Fibroblast of skin of left quadriceps (primary cell): ENCODE measurements at regions not wholly inside any gene's neighbourhood (a gene's known extent, or its start where the extent isn't known, plus 50 kb on each side); places are given as distances from the start of the nearest gene placed in this dataset.

Experiments
- DNase-seq, 2 experiments: peaks; one replicate each; pipeline ENCODE4 v3.0.0-alpha.2; 2013; ENCODE audit warnings: low read depth in 2 of 2

GRCh38 chr4:127047930-127048329 lies 584.8 kb upstream of the INTU start:
- no peak for DNase-seq

DNA sequence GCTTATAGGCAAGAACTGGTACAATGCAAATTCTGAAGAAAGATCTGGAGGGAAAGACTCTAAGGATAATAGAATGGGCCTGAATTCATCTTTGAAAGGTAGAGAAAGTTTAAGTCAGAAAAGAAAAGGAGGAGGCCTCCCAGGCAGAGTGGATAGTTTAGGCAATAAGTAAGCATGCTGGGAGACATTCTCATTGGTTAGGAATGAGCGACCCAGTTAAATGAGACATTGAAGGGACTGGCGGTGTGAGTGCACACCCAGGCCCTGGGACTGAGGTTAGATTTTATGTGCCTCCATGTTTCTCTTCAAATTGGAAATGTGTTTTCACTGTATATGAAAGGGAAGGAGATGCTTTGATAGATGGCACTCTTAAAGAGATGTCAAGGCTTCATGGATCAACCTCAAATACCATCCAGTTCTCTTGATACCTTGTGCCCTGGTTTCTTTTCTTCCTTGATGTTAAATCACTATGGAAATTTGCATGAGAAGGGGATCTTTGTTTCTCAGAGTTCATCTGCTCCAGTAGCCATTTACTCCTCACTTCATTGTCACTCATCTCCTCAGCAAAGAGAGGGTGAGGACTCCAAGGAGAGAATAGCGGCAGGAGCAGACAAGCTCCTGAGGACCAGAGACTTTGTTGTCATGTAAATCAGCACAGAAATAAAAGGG lies 584.2 kb upstream of the INTU start:
- no peak for DNase-seq

- no peak for DNase-seq
Measured at GRCh38 chr4:127049526-127049925, 583.2 kb upstream of the INTU start.

GRCh38 chr4:127052742-127053141 lies 580.0 kb upstream of the INTU start:
- no peak for DNase-seq

GRCh38 chr4:127055357-127055756 lies 577.4 kb upstream of the INTU start:
- DNase-seq = no peak

- DNase-seq = no peak
Measured at GRCh38 chr4:127069675-127070074, 563.1 kb upstream of the INTU start.

GRCh38 chr4:127071443-127071842 lies 561.3 kb upstream of the INTU start:
- DNase-seq = no peak

GRCh38 chr4:127080141-127080540 lies 552.6 kb upstream of the INTU start:
- DNase-seq = no peak

- DNase-seq = no peak
Measured at GRCh38 chr4:127081041-127081440, 551.7 kb upstream of the INTU start.

GRCh38 chr4:127082986-127083385 lies 549.8 kb upstream of the INTU start:
- DNase-seq = no peak

GRCh38 chr4:127084666-127085065 lies 548.1 kb upstream of the INTU start:
- DNase-seq = peak; percentile 7 to 14

GRCh38 chr4:127097061-127097460 lies 535.7 kb upstream of the INTU start:
- no peak for DNase-seq

DNA sequence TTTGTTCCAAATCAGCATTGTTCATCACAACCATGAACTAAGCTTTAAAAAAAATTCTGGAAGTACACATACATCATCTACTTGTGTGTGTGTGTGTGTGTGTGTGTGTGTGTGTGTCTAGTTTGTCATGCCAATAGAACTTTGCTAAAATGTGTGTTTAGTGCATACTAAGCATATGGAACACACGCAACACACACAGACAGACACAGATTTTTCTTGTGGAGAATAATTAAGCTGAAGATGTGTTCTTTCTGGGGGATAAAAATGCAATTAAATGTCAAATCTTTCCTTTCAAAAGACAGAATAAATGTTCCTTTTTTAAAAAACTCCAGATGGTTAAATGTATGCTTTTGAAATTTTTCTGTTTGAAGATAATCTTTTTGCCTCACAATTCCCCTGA lies 530.4 kb upstream of the INTU start:
- no peak for DNase-seq

DNA sequence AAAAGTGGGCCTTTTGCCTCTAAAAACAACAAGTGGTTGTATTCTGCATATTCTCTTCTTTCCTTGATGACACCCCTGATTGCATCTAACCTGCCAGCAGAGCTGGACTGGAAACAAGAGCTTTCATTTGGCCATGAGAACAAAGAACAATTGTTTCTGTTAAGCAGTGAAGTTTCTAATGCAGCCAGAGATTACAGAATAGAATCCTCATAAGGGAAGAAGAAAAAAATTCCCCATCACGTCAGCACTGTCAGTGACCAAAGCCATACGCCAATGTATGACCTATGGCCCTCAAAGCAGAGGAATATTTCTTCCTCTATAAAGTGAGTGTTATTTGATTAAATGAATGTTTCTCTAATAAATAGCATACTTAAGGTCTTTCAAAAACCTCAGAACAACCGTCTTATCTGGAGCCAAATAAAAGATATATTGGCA lies 529.1 kb upstream of the INTU start:
- DNase-seq = no peak

GRCh38 chr4:127113844-127114362 lies 518.9 kb upstream of the INTU start:
- no peak for DNase-seq

GRCh38 chr4:127118681-127119080 lies 514.1 kb upstream of the INTU start:
- no peak for DNase-seq

- DNase-seq = peak; percentile 39 to 44
Measured at GRCh38 chr4:127120441-127121090, 512.2 kb upstream of the INTU start.

DNA sequence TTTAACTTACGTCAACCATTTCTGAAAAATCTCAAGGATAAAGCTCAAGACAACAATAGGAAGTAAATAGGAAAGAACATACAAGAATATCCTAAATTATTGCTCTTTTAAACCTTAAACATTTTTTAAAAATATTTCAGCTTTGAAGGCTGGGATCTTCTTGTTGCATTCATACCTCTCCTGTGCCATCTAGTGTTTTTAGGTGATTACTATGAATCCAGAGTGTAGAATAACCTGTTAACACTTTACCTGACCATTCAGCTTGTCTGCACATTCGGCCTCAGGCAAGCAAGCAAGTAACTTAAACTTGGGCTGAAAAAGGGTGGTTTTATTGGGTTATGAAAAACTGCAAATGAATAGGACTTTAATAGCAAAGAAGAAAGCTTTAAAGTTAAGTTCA lies 507.8 kb upstream of the INTU start:
- no peak for DNase-seq

DNA sequence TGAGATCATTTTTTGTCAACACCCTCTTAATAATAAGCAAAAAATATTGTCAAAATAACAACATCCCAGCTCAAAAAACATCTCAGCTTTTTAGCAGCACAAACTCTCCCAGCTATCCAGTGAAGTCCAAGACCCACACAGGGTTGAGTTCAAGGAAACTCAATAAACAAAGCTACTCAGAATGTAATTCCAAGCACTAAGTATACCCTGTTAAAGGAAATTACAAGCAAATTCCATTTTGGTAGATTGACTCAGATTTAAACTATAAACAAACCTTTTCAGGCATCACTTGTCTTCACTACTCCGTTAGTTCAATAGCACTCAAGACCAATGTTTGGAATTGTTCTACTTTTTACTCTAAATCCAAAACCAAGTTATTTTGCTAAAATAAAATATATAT lies 506.0 kb upstream of the INTU start:
- DNase-seq = no peak

GRCh38 chr4:127131527-127131926 lies 501.2 kb upstream of the INTU start:
- DNase-seq = no peak

GRCh38 chr4:127134490-127134889 lies 498.3 kb upstream of the INTU start:
- peak in 1 of 2 experiments; percentile 35 for DNase-seq

- DNase-seq = no peak
Measured at GRCh38 chr4:127138586-127138985, 494.2 kb upstream of the INTU start.

- DNase-seq = no peak
Measured at GRCh38 chr4:127139788-127140286, 492.9 kb upstream of the INTU start.
